22Rv1 (cell line): ENCODE measurements at regions not wholly inside any gene's neighbourhood (a gene's known extent, or its start where the extent isn't known, plus 50 kb on each side); places are given as distances from the start of the nearest gene placed in this dataset.

Experiments
- H3K27ac ChIP-seq: fragments of 450-650 bp; 2 replicates; pipeline ENCODE4 v1.5.1; 2017
- ZFX ChIP-seq: fragments of 450-650 bp; IDR thresholded peaks from 2 replicates; pipeline ENCODE4 v1.6.1; 2017; ENCODE audit warnings: antibody characterized with exemption, borderline replicate concordance
- TF ChIP-seq, protein P1 (sequence below): fragments of 450-650 bp; IDR thresholded peaks from 2 replicates; pipeline ENCODE4 v1.5.1; 2017; ENCODE audit warnings: mild to moderate bottlenecking

- H3K27ac ChIP-seq: no peak overlapping the region
Measured at GRCh38 chr1:229891227-229891626, 175.8 kb upstream of the GALNT2 start.

DNA sequence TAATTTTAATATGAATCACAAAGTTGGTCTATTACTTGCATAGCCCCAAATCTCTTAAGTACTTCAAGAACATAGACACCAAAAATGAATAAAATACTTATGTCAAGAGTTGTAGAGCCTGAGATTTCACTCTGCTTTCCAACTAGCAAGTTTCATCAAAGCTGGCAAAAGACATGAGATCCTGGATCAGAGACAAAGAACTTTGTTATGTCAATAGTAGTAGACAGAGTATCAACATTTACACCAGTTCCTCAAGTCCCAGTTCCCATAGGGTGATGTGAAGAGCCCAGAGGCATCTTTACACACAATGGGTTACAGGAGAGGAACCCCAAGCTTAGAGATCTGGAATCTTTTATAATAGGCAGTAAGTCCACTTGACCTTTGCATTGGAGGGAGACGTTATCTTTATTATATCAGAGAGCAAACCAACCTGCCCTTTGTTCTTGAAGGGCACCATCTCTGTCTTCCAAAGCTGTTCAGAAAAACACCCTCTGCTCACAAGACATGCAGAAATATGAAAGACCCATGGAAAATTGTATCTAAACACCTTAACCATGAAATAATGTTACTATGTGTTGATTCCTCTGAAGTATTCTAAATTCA is 174.4 kb upstream of the GALNT2 start:
- no peak overlapping the region for H3K27ac ChIP-seq
- no peak for TF ChIP-seq ZFX
- TF ChIP-seq, protein P1, sequence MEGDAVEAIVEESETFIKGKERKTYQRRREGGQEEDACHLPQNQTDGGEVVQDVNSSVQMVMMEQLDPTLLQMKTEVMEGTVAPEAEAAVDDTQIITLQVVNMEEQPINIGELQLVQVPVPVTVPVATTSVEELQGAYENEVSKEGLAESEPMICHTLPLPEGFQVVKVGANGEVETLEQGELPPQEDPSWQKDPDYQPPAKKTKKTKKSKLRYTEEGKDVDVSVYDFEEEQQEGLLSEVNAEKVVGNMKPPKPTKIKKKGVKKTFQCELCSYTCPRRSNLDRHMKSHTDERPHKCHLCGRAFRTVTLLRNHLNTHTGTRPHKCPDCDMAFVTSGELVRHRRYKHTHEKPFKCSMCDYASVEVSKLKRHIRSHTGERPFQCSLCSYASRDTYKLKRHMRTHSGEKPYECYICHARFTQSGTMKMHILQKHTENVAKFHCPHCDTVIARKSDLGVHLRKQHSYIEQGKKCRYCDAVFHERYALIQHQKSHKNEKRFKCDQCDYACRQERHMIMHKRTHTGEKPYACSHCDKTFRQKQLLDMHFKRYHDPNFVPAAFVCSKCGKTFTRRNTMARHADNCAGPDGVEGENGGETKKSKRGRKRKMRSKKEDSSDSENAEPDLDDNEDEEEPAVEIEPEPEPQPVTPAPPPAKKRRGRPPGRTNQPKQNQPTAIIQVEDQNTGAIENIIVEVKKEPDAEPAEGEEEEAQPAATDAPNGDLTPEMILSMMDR: no peak

More at GRCh38 chr1:229891227-229891626, 175.8 kb upstream of the GALNT2 start:
- TF ChIP-seq ZFX: no peak
- TF ChIP-seq, protein P1: no peak

DNA sequence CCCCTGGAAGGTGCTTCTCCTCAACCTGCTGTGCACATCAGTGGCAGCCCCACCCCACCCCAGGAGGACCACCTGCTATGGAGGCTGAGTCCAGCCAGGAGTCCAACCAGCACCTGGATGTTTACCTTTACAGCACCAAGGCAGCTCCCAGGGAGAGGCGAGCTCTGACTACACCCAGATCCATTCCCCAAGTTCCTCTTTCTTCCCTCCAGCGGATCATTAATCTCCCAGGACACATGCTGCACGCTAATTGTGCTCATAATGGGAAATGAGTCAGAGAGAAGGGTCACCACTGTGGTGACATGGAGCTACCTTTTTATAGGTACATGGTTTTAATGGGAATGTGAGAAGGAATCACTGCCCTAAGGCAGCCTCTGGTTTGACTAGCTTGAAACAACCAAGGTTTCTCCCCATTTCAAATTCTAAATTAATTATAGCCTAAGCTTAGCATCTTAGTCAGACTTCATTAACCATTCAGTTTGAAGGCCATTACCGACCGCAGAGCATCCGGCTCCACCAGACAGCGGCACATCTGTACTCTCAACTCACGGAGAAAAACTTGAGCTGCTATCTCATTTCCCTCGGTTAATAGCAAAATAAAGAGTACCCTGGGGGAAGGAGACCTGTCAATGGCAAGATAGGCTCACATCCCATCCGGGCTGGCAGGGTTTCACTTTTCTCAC is 173.1 kb upstream of the GALNT2 start:
- no peak overlapping the region for H3K27ac ChIP-seq
- TF ChIP-seq, protein P1: no peak
- TF ChIP-seq ZFX: no peak

DNA sequence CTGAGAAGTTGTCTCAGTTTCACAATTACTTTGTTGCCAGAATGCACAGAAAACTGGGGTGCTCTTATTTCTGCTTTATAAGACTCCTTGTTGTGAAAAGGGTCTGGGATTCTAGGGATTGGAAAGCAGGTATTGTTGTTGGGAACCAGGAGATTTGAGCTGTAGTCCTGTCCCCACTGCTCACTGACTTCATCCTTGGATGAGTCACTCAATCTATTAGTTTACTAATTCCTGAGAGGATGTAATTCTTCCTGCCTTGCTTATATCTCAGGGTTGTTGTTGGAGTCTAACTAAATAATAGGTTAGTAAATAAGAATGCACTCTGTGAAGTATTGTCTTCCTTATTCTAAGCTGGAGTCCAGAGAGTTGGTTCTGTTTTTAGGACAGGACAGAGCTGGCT is 172.5 kb upstream of the GALNT2 start:
- TF ChIP-seq, protein P1: no peak
- no peak for TF ChIP-seq ZFX
- H3K27ac ChIP-seq: no peak overlapping the region

DNA sequence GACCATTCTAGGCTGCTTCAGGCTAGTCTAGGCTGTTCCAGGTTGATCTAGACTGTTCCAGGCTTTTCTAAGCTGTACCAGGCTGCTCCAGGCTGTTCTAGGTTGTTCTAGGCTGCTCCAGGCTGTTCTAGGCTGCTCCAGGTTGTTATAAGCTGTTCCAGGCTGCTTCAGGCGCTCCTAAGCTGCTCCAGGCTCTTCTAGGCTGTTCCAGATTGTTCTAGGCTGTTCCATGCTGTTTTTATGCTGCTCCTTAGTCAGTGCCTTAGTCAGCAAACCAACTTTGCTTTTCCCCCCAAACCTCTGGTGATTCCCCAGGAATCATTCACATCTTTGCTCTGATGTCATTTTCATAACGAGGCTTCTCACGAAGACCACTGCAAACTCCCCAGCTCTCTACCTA is 171.4 kb upstream of the GALNT2 start:
- TF ChIP-seq, protein P1: no peak
- TF ChIP-seq ZFX: no peak
- H3K27ac ChIP-seq: no peak overlapping the region

GRCh38 chr1:229896306-229896705 is 170.7 kb upstream of the GALNT2 start:
- no peak overlapping the region for H3K27ac ChIP-seq
- no peak for TF ChIP-seq ZFX
- TF ChIP-seq, protein P1: no peak

DNA sequence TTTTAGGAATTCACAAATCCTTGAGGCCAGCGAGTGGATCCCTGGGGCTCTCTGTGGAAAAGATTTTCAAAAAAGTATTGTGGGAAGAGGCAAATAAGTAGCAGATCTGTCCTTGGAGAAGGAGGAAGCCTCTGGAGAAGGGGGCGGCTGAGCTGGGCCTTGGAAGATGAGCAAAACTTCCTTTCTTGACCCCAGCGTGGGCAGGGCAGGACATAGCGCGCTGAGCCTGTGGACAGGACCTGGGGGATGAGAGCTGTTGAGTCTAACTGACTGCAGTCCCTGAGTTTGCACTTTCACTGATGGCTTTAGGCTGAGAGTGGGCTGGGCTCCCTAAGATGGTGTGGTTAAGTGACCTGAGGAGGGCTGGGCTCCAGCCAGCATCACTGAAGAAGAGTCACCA is 170.2 kb upstream of the GALNT2 start:
- no peak overlapping the region for H3K27ac ChIP-seq
- TF ChIP-seq, protein P1: no peak
- TF ChIP-seq ZFX: no peak
